ENCODE measurements at regions not wholly inside any gene's neighbourhood (a gene's known extent, or its start where the extent isn't known, plus 50 kb on each side); places are given as distances from the start of the nearest gene placed in this dataset.

GRCh38 chr5:68554571-68555279, 339.2 kb downstream of the PIK3R1 start (continued):
- peak; percentile 96 for TF ChIP-seq REST (tag by site-specific recombination; IDR thresholded peaks at IDR 0.05)
- TF ChIP-seq INSM2 (tag by site-specific recombination; IDR thresholded peaks at IDR 0.05), result no peak
- no peak for TF ChIP-seq ZNF18 (tag by site-specific recombination; IDR thresholded peaks at IDR 0.05)
- TF ChIP-seq BCL11B (tag by site-specific recombination; IDR thresholded peaks at IDR 0.05; ENCODE audit: low read depth), result no peak
- no peak for TF ChIP-seq ZFP3 (tag by site-specific recombination; IDR thresholded peaks at IDR 0.05; ENCODE audit: low read depth)
- no peak for TF ChIP-seq ZNF16 (tag by site-specific recombination; IDR thresholded peaks at IDR 0.05; ENCODE audit: low read depth)
- TF ChIP-seq ELK4 (IDR thresholded peaks at IDR 0.05; ENCODE audit: borderline replicate concordance, low read depth, low read length), result no peak
- no peak for TF ChIP-seq ZBTB26 (tag by site-specific recombination; optimal IDR thresholded peaks at IDR 0.05)
- TF ChIP-seq ZEB2 (tag by site-specific recombination; IDR thresholded peaks at IDR 0.05), result peak; percentile 82
- TF ChIP-seq ZBTB49 (tag by site-specific recombination; IDR thresholded peaks at IDR 0.05; ENCODE audit: low read depth), result no peak
- TF ChIP-seq ZNF146 (tag by site-specific recombination; IDR thresholded peaks at IDR 0.05), result no peak
- no peak for TF ChIP-seq ZNF585B (tag by site-specific recombination; IDR thresholded peaks at IDR 0.05)
- TF ChIP-seq ZNF692 (tag by site-specific recombination; IDR thresholded peaks at IDR 0.05), result peak; percentile 55; the same call in 1 of the 2 replicates
- no peak for TF ChIP-seq ZBTB20 (tag by site-specific recombination; IDR thresholded peaks at IDR 0.05)
- TF ChIP-seq ZNF530 (tag by site-specific recombination; IDR thresholded peaks at IDR 0.05; ENCODE audit: low read depth), result no peak
- TF ChIP-seq CTCF (tag by site-specific recombination; IDR thresholded peaks at IDR 0.05), result no peak
- TF ChIP-seq ZNF114 (tag by site-specific recombination; IDR thresholded peaks at IDR 0.05), result no peak
- no peak for TF ChIP-seq BCL11A (tag by site-specific recombination; IDR thresholded peaks at IDR 0.05; ENCODE audit: low read depth)
- TF ChIP-seq ZNF843 (tag by site-specific recombination; IDR thresholded peaks at IDR 0.05), result peak; percentile 92
- TF ChIP-seq ZNF175 (tag by site-specific recombination; IDR thresholded peaks at IDR 0.05), result no peak
- no peak for TF ChIP-seq ZNF155 (tag by site-specific recombination; IDR thresholded peaks at IDR 0.05)
- no peak for TF ChIP-seq SALL2 (tag by site-specific recombination; IDR thresholded peaks at IDR 0.05; ENCODE audit: borderline replicate concordance)
- TF ChIP-seq TCF7L2 (IDR thresholded peaks at IDR 0.05; ENCODE audit: borderline replicate concordance, low read depth, low read length), result no peak
- no peak for TF ChIP-seq ZNF324 (tag by site-specific recombination; IDR thresholded peaks at IDR 0.05)
